DMS153 treated with DMSO at 0.1 percent for 48 hours (cell line): ENCODE measurements at regions not wholly inside any gene's neighbourhood (a gene's known extent, or its start where the extent isn't known, plus 50 kb on each side); places are given as distances from the start of the nearest gene placed in this dataset.

Experiments
- DNase-seq: peaks from one replicate; lab custom pipeline; 2025; ENCODE audit not compliant: unreplicated experiment; lab: John Stamatoyannopoulos, UW

- DNase-seq = no peak
Measured at GRCh38 chr11:11177156-11177808, 175.8 kb downstream of the CSNK2A3 start.

GRCh38 chr11:11173316-11174025, 179.6 kb downstream of the CSNK2A3 start:
- no peak for DNase-seq

- no peak for DNase-seq
Measured at GRCh38 chr11:11171854-11172253, 181.2 kb downstream of the CSNK2A3 start.

GRCh38 chr11:11171285-11171684, 181.8 kb downstream of the CSNK2A3 start:
- no peak for DNase-seq

- no peak for DNase-seq
Measured at GRCh38 chr11:11170352-11171084, 182.5 kb downstream of the CSNK2A3 start.

- DNase-seq = no peak
Measured at GRCh38 chr11:11169715-11170351, 183.2 kb downstream of the CSNK2A3 start.

- DNase-seq = no peak
Measured at GRCh38 chr11:11167806-11168205, 185.2 kb downstream of the CSNK2A3 start.

GRCh38 chr11:11164334-11164690, 188.7 kb downstream of the CSNK2A3 start:
- DNase-seq = no peak

GRCh38 chr11:11163669-11164333, 189.2 kb downstream of the CSNK2A3 start:
- DNase-seq = no peak

- no peak for DNase-seq
Measured at GRCh38 chr11:11163236-11163635, 189.8 kb downstream of the CSNK2A3 start.

- no peak for DNase-seq
Measured at GRCh38 chr11:11157185-11157584, 195.9 kb downstream of the CSNK2A3 start.

- DNase-seq = no peak
Measured at GRCh38 chr11:11155962-11156815, 196.9 kb downstream of the CSNK2A3 start.

- DNase-seq = no peak
Measured at GRCh38 chr11:11152877-11153276, 200.2 kb downstream of the CSNK2A3 start.

- no peak for DNase-seq
Measured at GRCh38 chr11:11149671-11150459, 203.2 kb downstream of the CSNK2A3 start.

GRCh38 chr11:11148596-11148995, 204.5 kb downstream of the CSNK2A3 start:
- no peak for DNase-seq

GRCh38 chr11:11148104-11148509, 204.9 kb downstream of the CSNK2A3 start:
- DNase-seq = no peak

- DNase-seq = no peak
Measured at GRCh38 chr11:11146830-11147229, 206.2 kb downstream of the CSNK2A3 start.

GRCh38 chr11:11143849-11144248, 209.2 kb downstream of the CSNK2A3 start:
- no peak for DNase-seq

- no peak for DNase-seq
Measured at GRCh38 chr11:11142430-11142829, 210.6 kb downstream of the CSNK2A3 start.
